H1 (cell line): ENCODE measurements at regions not wholly inside any gene's neighbourhood (a gene's known extent, or its start where the extent isn't known, plus 50 kb on each side); places are given as distances from the start of the nearest gene placed in this dataset.

Source experiments
- CTCF ChIA-PET: fragments of 300-600 bp; sonication (Branson Sonifier 250); formaldehyde crosslinking; loops from one replicate; lab custom pipeline; 2021; ENCODE audit not compliant: partially characterized antibody; lab: Charles Lee
- POLR2A ChIA-PET: fragments of 300-600 bp; sonication (Branson Sonifier 250); formaldehyde crosslinking; loops from one replicate; lab custom pipeline; 2021; ENCODE audit warnings: inconsistent platforms; ENCODE audit not compliant: partially characterized antibody; lab: Charles Lee
- DNase-seq, 2 experiments: peaks; one replicate each; pipeline versions ENCODE4 v3.0.0 to v3.0.0-alpha.2; 2010 to 2022; ENCODE audit warnings: low spot score in 2 of 2, low read depth in 1 of 2, mixed read lengths in 1 of 2
- FAIRE-seq: peaks from 2 replicates; lab custom pipeline; 2011; peaks lifted over from hg19 to GRCh38; lab: Jason Lieb, UNC
- H2AFZ ChIP-seq: 2 replicates; pipeline ENCODE4 v1.8.1; 2012; ENCODE audit warnings: low read length, inconsistent platforms
- H2AK5ac ChIP-seq: 2 replicates; pipeline ENCODE4 v1.6.1; 2013; ENCODE audit warnings: low read depth, low read length
- H2BK120ac ChIP-seq: replicated peaks from 2 replicates; pipeline ENCODE3; 2013; ENCODE audit warnings: low read depth, low read length, inconsistent platforms
- H2BK12ac ChIP-seq: 2 replicates; pipeline ENCODE4 v1.6.1; 2013; ENCODE audit warnings: low read depth, low read length
- H2BK15ac ChIP-seq: 2 replicates; pipeline ENCODE4 v1.6.1; 2013; ENCODE audit warnings: low read length
- H2BK20ac ChIP-seq: 2 replicates; pipeline ENCODE4 v1.6.1; 2013; ENCODE audit warnings: low read length
- H2BK5ac ChIP-seq: 2 replicates; pipeline ENCODE4 v1.6.1; 2013; ENCODE audit warnings: low read depth, low read length
- H3K14ac ChIP-seq: 2 replicates; pipeline ENCODE4 v1.6.1; 2013; ENCODE audit warnings: inconsistent platforms; ENCODE audit not compliant: insufficient read length
- H3K18ac ChIP-seq: 2 replicates; pipeline ENCODE4 v1.6.1; 2013; ENCODE audit warnings: low read length; ENCODE audit errors: extremely low read depth
- H3K23ac ChIP-seq: 2 replicates; pipeline ENCODE4 v1.6.1; 2013; ENCODE audit warnings: inconsistent platforms; ENCODE audit not compliant: insufficient read length
- H3K23me2 ChIP-seq: 2 replicates; pipeline ENCODE4 v1.6.1; 2013; ENCODE audit warnings: low read depth, low read length
- H3K27ac ChIP-seq: 2 replicates; pipeline ENCODE4 v1.6.1; 2011; ENCODE audit warnings: low read depth, low read length, inconsistent platforms
- H3K27me3 ChIP-seq, 4 experiments: replicated peaks in 1 of 4; 1 replicate in 1 of 4; 2 replicates in 3 of 4; pipeline versions ENCODE4 v1.6.1 to v1.8.1; 2011 to 2013; ENCODE audit warnings: low read length in 3 of 4, mild to moderate bottlenecking in 3 of 4, inconsistent platforms in 2 of 4, mixed read lengths in 2 of 4, moderate library complexity in 1 of 4; ENCODE audit not compliant: control insufficient read depth in 3 of 4, insufficient read depth in 3 of 4; ENCODE audit errors: extremely low read depth in 1 of 4
- H3K36me3 ChIP-seq, 4 experiments: 2 replicates each; pipeline versions ENCODE4 v1.6.1 to v1.8.1; 2011 to 2013; ENCODE audit warnings: mild to moderate bottlenecking in 4 of 4, low read length in 3 of 4, moderate library complexity in 2 of 4, control low read depth in 1 of 4, inconsistent platforms in 1 of 4; ENCODE audit not compliant: insufficient read depth in 4 of 4, control insufficient read depth in 2 of 4
- H3K4ac ChIP-seq: replicated peaks from 2 replicates; pipeline ENCODE3; 2013; ENCODE audit warnings: low read length, low read depth, mixed read lengths, inconsistent platforms; ENCODE audit not compliant: insufficient read length
- H3K4me1 ChIP-seq, 4 experiments: replicated peaks in 1 of 4; 1 replicate in 1 of 4; 2 replicates in 3 of 4; pipeline versions ENCODE4 v1.6.1 to v1.8.1; 2011 to 2013; ENCODE audit warnings: low read length in 3 of 4, inconsistent platforms in 2 of 4, mixed read lengths in 1 of 4; ENCODE audit not compliant: insufficient read depth in 4 of 4, control insufficient read depth in 3 of 4
- H3K4me2 ChIP-seq, 2 experiments: 2 replicates each; pipeline versions ENCODE4 v1.6.1 to v1.8.1; 2011 to 2013; ENCODE audit warnings: low read depth in 2 of 2, low read length in 2 of 2, control low read depth in 1 of 2, inconsistent platforms in 1 of 2, mild to moderate bottlenecking in 1 of 2; ENCODE audit not compliant: insufficient read depth in 1 of 2
- H3K4me3 ChIP-seq, 4 experiments: fragments of 200-600, 300-600 bp in 1 of 4; sonication (generic), shearing (Covaris generic), sonication (Bioruptor Twin) in 1 of 4; 2 replicates each; pipeline versions ENCODE4 v1.5.1 to v1.8.1; 2011 to 2016; ENCODE audit warnings: low read length in 4 of 4, low read depth in 3 of 4, control low read depth in 2 of 4, inconsistent platforms in 2 of 4, mild to moderate bottlenecking in 2 of 4, mixed read lengths in 1 of 4, moderate library complexity in 1 of 4; ENCODE audit not compliant: insufficient read depth in 2 of 4; ENCODE audit errors: extremely low read depth in 1 of 4
- H3K56ac ChIP-seq: replicated peaks from 2 replicates; pipeline ENCODE3; 2013; ENCODE audit warnings: low read depth, mild to moderate bottlenecking, mixed read lengths, low read length, inconsistent platforms; ENCODE audit not compliant: insufficient read length
- H3K79me1 ChIP-seq: 2 replicates; pipeline ENCODE4 v1.6.1; 2013; ENCODE audit warnings: low read depth, low read length, control low read depth
- H3K79me2 ChIP-seq, 2 experiments: 2 replicates each; pipeline versions ENCODE4 v1.6.1 to v1.8.1; 2012 to 2013; ENCODE audit warnings: low read length in 2 of 2, mild to moderate bottlenecking in 2 of 2, inconsistent platforms in 1 of 2; ENCODE audit not compliant: insufficient read depth in 2 of 2, control insufficient read depth in 1 of 2
- H3K9ac ChIP-seq, 4 experiments: replicated peaks in 1 of 4; 1 replicate in 1 of 4; 2 replicates in 3 of 4; pipeline versions ENCODE4 v1.6.1 to v1.8.1; 2011 to 2013; ENCODE audit warnings: low read depth in 3 of 4, low read length in 3 of 4, control low read depth in 2 of 4, mild to moderate bottlenecking in 2 of 4, moderate library complexity in 2 of 4, inconsistent platforms in 1 of 4; ENCODE audit errors: extremely low read depth in 1 of 4
- H3K9me3 ChIP-seq, 2 experiments: 2 replicates each; pipeline versions ENCODE4 v1.6.1 to v1.8.1; 2012 to 2013; ENCODE audit warnings: mild to moderate bottlenecking in 2 of 2, moderate library complexity in 2 of 2, control low read depth in 1 of 2, inconsistent platforms in 1 of 2, low read depth in 1 of 2, low read length in 1 of 2, mixed read lengths in 1 of 2; ENCODE audit not compliant: insufficient read depth in 2 of 2
- H4K20me1 ChIP-seq, 2 experiments: replicated peaks in 1 of 2; 2 replicates each; pipeline versions ENCODE3 to v1.8.1; 2011 to 2013; ENCODE audit warnings: inconsistent platforms in 2 of 2, low read length in 2 of 2, mild to moderate bottlenecking in 1 of 2; ENCODE audit not compliant: insufficient read depth in 2 of 2, control insufficient read depth in 1 of 2
- H4K5ac ChIP-seq: 2 replicates; pipeline ENCODE4 v1.6.1; 2013; ENCODE audit warnings: low read length, low read depth, mixed read lengths, inconsistent platforms; ENCODE audit not compliant: insufficient read length
- H4K8ac ChIP-seq: 2 replicates; pipeline ENCODE4 v1.8.0; 2013; ENCODE audit warnings: mild to moderate bottlenecking, moderate library complexity, low read length, inconsistent platforms; ENCODE audit not compliant: insufficient read depth; ENCODE audit errors: extremely low read depth
- H4K91ac ChIP-seq: replicated peaks from 2 replicates; pipeline ENCODE3; 2013; ENCODE audit warnings: low read length, mixed read lengths, inconsistent platforms; ENCODE audit not compliant: insufficient read length
- ATF2 ChIP-seq: IDR thresholded peaks from 2 replicates; pipeline ENCODE4 v1.6.1; 2012; ENCODE audit warnings: low read length, inconsistent platforms
- TAF7 ChIP-seq: optimal IDR thresholded peaks from 2 replicates; pipeline ENCODE3; 2011; ENCODE audit warnings: low read depth, mild to moderate bottlenecking, inconsistent platforms, low read length, moderate library complexity, borderline replicate concordance
- WGBS, 2 experiments: shearing (Covaris generic) in 1 of 2; methylation state at CpG; one replicate each; pipeline versions ENCODE4 v1.1.6 to v1.1.7; 2013 to 2015; ENCODE audit warnings: low lambda C conversion rate in 2 of 2, mixed read lengths in 2 of 2, inconsistent platforms in 1 of 2, low coverage in 1 of 2, missing lambda C conversion rate in 1 of 2; ENCODE audit not compliant: insufficient replicate concordance in 2 of 2, insufficient coverage in 1 of 2, insufficient read length in 1 of 2; ENCODE audit errors: extremely low coverage in 1 of 2, missing lambda C conversion rate in 1 of 2; 5-methylcytosine and 5-hydroxymethylcytosine counted together

GRCh38 chr2:55772109-55772980 lies 78.7 kb upstream of the PNPT1 start:
- Histone ChIP-seq H3K23ac (no peak overlapping the region), H3K4me3 (no peak overlapping the region), H2AK5ac (no peak overlapping the region), H4K91ac (no peak overlapping the region), H3K27ac (no peak overlapping the region), H2AFZ (no peak overlapping the region), H2BK120ac (no peak overlapping the region), H4K5ac (no peak overlapping the region), H2BK15ac (no peak overlapping the region), H2BK12ac (no peak overlapping the region), H3K23me2 (no peaks in the 10 kb centered on the region), H3K9me3 (no peaks in the 10 kb centered on the region; a peak in 1 of 4 replicates), H3K79me1 (no peaks in the 10 kb centered on the region), H4K8ac (no peak overlapping the region), H3K79me2 (no peaks in the 10 kb centered on the region), H3K56ac (no peak overlapping the region), H3K4me1 (no peaks in the 10 kb centered on the region), H3K36me3 (no peaks in the 10 kb centered on the region), H4K20me1 (no peaks in the 10 kb centered on the region), H2BK5ac (no peak overlapping the region), H3K4ac (no peak overlapping the region), H3K14ac (no peak overlapping the region), H3K18ac (no peak overlapping the region), H3K9ac (no peak overlapping the region), H3K4me2 (no peak overlapping the region), H3K27me3 (no peaks in the 10 kb centered on the region), H2BK20ac (no peak overlapping the region)
- FAIRE-seq = no peak
- no peak for TF ChIP-seq TAF7
- TF ChIP-seq ATF2 = no peak
- no peak for DNase-seq
- WGBS, 2 experiments = 91% methylated on average over 7 of the region's 7 CpGs; no CpG with 5 or more reads in 1 of the 2 experiments
- ChIA-PET CTCF (interaction anchor here (0.8 to 3.2 kb wide), 25 partner anchors 8 to 354 kb away, joined by 3 to 43 read pairs (median 5); no protein-coding TSS in a partner anchor), POLR2A (interaction anchor here (1.0 kb wide), 1 partner anchor 189 kb away, joined by 4 read pairs; no protein-coding TSS in a partner anchor)
